ENCODE measurements at regions not wholly inside any gene's neighbourhood (a gene's known extent, or its start where the extent isn't known, plus 50 kb on each side); places are given as distances from the start of the nearest gene placed in this dataset.

DNA sequence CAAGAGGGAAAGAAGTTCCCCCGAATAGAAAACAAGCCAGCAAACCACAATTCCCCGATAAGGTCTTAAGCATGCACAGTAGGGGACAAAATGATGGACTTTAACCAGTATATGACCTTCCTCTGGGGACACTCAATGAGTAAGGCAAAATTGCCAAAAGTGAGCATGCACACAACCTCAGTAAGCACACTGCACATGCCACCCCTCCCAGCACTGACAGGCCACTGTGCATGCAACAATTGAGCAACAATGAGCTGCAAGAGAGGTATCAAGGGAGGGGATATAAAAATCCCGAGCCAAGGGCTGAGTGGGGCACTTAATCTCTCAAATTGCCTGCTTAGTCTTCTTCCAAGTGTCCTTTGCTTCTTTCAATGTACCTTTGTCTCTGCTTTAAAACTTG, 935.8 kb upstream of the SLC39A10 start (continued):
- no peak for TF ChIP-seq SIN3A (IDR thresholded peaks at IDR 0.05; ENCODE audit: low read depth)

GRCh38 chr2:194720462-194720861, 936.6 kb upstream of the SLC39A10 start:
- H3K4me3 ChIP-seq (replicated peaks in 1 of 2; ENCODE audit: low read depth in 1 of 2, low read length in 2 of 2): no peak overlapping the region
- H3K9me3 ChIP-seq (ENCODE audit: control insufficient read depth in 1 of 2, insufficient read depth in 1 of 2, low read depth in 1 of 2, low read length in 2 of 2): no peaks in the 10 kb centered on the region
- no peak overlapping the region for H3K27ac ChIP-seq (ENCODE audit: low read depth, low read length)
- H3K79me2 ChIP-seq (ENCODE audit: insufficient read depth, low read length): no peaks in the 10 kb centered on the region
- no peak overlapping the region for H3K9ac ChIP-seq (ENCODE audit: low read length)
- intact Hi-C loops (cut with micrococcal nuclease): no loop called here
- ATAC-seq: no peak
- CTCF ChIA-PET: no interaction called here
- no peaks in the 10 kb centered on the region for H3K36me3 ChIP-seq (ENCODE audit: control insufficient read depth in 1 of 2, insufficient read depth in 2 of 2, low read length in 2 of 2)
- H3K9me2 ChIP-seq (ENCODE audit: insufficient read depth): no peaks in the 10 kb centered on the region
- no TSS peak for BruUV-seq (replicated peaks)
- no peaks in the 10 kb centered on the region for H3K27me3 ChIP-seq (ENCODE audit: insufficient read depth, low read length)
- H3K4me2 ChIP-seq (ENCODE audit: low read length): no peak overlapping the region
- RAD21 ChIA-PET (ENCODE audit: low non-redundant PET in 1 of 2, low total read pairs in 2 of 2, uncharacterized antibody in 2 of 2, unreplicated experiment in 2 of 2): no interaction called here
- H2AFZ ChIP-seq (ENCODE audit: low read depth, low read length, poor library complexity, severe bottlenecking): no peak overlapping the region
- POLR2A ChIA-PET: no interaction called here
- TF ChIP-seq JUND (IDR thresholded peaks at IDR 0.05) (no peak), EGR1 (IDR thresholded peaks at IDR 0.05; ENCODE audit: low read depth) (no peak), POLR2AphosphoS5 (IDR thresholded peaks at IDR 0.05; ENCODE audit: low read depth, low read length) (no peak), ATF3 (IDR thresholded peaks at IDR 0.05) (no peak), SRF (IDR thresholded peaks at IDR 0.05; ENCODE audit: low read depth) (no peak), ZBTB33 (IDR thresholded peaks at IDR 0.05; ENCODE audit: extremely low read depth, insufficient replicate concordance, low read length) (no peak), ZNF274 (IDR thresholded peaks at IDR 0.05; ENCODE audit: low read depth, low read length) (no peak), POLR2A (IDR thresholded peaks at IDR 0.05; ENCODE audit: borderline replicate concordance, extremely low read depth, insufficient read depth, insufficient read length) (no peak), EZH2phosphoT487 (IDR thresholded peaks at IDR 0.05; ENCODE audit: borderline replicate concordance) (no peak), CBX3 (IDR thresholded peaks at IDR 0.05; ENCODE audit: low read depth) (no peak), SP1 (IDR thresholded peaks at IDR 0.05; ENCODE audit: low read depth) (no peak), CEBPB (IDR thresholded peaks at IDR 0.05; ENCODE audit: low read depth) (no peak), RAD21 (IDR thresholded peaks at IDR 0.05; ENCODE audit: low read depth) (no peak), ZFX (IDR thresholded peaks at IDR 0.05) (no peak), SIN3A (IDR thresholded peaks at IDR 0.05; ENCODE audit: low read depth) (no peak)
- TF ChIP-seq, protein P1, sequence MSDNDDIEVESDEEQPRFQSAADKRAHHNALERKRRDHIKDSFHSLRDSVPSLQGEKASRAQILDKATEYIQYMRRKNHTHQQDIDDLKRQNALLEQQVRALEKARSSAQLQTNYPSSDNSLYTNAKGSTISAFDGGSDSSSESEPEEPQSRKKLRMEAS (IDR thresholded peaks at IDR 0.05): no peak
- TF ChIP-seq, protein P2, sequence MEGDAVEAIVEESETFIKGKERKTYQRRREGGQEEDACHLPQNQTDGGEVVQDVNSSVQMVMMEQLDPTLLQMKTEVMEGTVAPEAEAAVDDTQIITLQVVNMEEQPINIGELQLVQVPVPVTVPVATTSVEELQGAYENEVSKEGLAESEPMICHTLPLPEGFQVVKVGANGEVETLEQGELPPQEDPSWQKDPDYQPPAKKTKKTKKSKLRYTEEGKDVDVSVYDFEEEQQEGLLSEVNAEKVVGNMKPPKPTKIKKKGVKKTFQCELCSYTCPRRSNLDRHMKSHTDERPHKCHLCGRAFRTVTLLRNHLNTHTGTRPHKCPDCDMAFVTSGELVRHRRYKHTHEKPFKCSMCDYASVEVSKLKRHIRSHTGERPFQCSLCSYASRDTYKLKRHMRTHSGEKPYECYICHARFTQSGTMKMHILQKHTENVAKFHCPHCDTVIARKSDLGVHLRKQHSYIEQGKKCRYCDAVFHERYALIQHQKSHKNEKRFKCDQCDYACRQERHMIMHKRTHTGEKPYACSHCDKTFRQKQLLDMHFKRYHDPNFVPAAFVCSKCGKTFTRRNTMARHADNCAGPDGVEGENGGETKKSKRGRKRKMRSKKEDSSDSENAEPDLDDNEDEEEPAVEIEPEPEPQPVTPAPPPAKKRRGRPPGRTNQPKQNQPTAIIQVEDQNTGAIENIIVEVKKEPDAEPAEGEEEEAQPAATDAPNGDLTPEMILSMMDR (IDR thresholded peaks at IDR 0.05 in 2 of 3, conservative IDR thresholded peaks at IDR 0.05 in 1 of 3; ENCODE audit: borderline replicate concordance in 1 of 3, insufficient read depth in 1 of 3, low read depth in 2 of 3, low read length in 2 of 3): no peak
- TF ChIP-seq, protein P3, sequence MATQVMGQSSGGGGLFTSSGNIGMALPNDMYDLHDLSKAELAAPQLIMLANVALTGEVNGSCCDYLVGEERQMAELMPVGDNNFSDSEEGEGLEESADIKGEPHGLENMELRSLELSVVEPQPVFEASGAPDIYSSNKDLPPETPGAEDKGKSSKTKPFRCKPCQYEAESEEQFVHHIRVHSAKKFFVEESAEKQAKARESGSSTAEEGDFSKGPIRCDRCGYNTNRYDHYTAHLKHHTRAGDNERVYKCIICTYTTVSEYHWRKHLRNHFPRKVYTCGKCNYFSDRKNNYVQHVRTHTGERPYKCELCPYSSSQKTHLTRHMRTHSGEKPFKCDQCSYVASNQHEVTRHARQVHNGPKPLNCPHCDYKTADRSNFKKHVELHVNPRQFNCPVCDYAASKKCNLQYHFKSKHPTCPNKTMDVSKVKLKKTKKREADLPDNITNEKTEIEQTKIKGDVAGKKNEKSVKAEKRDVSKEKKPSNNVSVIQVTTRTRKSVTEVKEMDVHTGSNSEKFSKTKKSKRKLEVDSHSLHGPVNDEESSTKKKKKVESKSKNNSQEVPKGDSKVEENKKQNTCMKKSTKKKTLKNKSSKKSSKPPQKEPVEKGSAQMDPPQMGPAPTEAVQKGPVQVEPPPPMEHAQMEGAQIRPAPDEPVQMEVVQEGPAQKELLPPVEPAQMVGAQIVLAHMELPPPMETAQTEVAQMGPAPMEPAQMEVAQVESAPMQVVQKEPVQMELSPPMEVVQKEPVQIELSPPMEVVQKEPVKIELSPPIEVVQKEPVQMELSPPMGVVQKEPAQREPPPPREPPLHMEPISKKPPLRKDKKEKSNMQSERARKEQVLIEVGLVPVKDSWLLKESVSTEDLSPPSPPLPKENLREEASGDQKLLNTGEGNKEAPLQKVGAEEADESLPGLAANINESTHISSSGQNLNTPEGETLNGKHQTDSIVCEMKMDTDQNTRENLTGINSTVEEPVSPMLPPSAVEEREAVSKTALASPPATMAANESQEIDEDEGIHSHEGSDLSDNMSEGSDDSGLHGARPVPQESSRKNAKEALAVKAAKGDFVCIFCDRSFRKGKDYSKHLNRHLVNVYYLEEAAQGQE (IDR thresholded peaks at IDR 0.05; ENCODE audit: low read depth): no peak
- no peaks in the 10 kb centered on the region for H3K4me1 ChIP-seq (ENCODE audit: control insufficient read depth in 1 of 2, insufficient read depth in 2 of 2, low read length in 2 of 2)
- no peaks in the 10 kb centered on the region for H4K20me1 ChIP-seq (ENCODE audit: insufficient read depth)
- DNase-seq (ENCODE audit: low read depth, low spot score): no peak

Data from HCT116 (cell line).